Mesothelial cell of epicardium (in vitro differentiated cells): ENCODE measurements at regions not wholly inside any gene's neighbourhood (a gene's known extent, or its start where the extent isn't known, plus 50 kb on each side); places are given as distances from the start of the nearest gene placed in this dataset.

Source experiments
- DNase-seq, 2 experiments: peaks; one replicate each; pipeline ENCODE4 v3.0.0; 2021; ENCODE audit warnings: low spot score in 2 of 2; ENCODE audit not compliant: unreplicated experiment in 2 of 2
- H3K27ac Mint-ChIP-seq: 2 replicates; pipeline ENCODE4 v1.8.0; 2021; ENCODE audit warnings: mixed read lengths
- H3K27me3 Mint-ChIP-seq: 2 replicates; pipeline ENCODE4 v1.8.0; 2021; ENCODE audit warnings: low read depth, mixed read lengths
- H3K36me3 Mint-ChIP-seq: 2 replicates; pipeline ENCODE4 v1.8.0; 2021; ENCODE audit warnings: mixed read lengths
- H3K4me1 Mint-ChIP-seq: 2 replicates; pipeline ENCODE4 v1.8.0; 2021; ENCODE audit warnings: mixed read lengths
- H3K4me3 Mint-ChIP-seq: 2 replicates; pipeline ENCODE4 v1.8.0; 2021; ENCODE audit warnings: mild to moderate bottlenecking, moderate library complexity, mixed read lengths
- H3K9me3 Mint-ChIP-seq: 2 replicates; pipeline ENCODE4 v1.8.0; 2021; ENCODE audit warnings: mixed read lengths
- CTCF ChIP-seq: fragments of 200-600 bp; sonication (generic); IDR thresholded peaks from one replicate; pipeline ENCODE4 v1.5.0; 2021; ENCODE audit warnings: antibody characterized with exemption; ENCODE audit not compliant: unreplicated experiment

DNA sequence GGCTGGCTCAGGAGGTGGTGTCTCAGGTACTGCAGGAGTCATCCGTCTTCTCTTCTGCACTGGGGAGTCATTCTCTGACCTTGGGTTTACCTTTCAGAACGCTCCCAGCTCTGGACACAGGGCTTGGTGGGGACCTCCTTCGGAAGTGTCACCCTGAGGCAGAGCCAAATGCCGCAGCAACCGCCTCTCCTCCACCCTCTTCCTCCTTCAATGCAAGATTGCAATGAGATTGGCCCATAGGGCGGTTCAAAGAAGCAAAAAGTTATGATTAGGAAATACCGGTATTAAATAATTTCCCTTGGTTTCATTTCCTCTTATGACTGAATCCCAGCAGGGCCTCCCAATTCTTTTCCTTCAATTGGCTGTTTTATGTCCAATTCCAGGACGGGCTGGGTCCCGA lies 178.8 kb downstream of the ACKR3 start:
- DNase-seq, result no peak
- Mint-ChIP-seq H3K36me3 (no peaks in the 10 kb centered on the region), H3K27me3 (no peaks in the 10 kb centered on the region), H3K27ac (peak overlapping the region; percentile 70), H3K4me1 (peaks cover 72% of the 10 kb centered on the region), H3K4me3 (no peak overlapping the region), H3K9me3 (no peaks in the 10 kb centered on the region)
- TF ChIP-seq CTCF, result no peak

DNA sequence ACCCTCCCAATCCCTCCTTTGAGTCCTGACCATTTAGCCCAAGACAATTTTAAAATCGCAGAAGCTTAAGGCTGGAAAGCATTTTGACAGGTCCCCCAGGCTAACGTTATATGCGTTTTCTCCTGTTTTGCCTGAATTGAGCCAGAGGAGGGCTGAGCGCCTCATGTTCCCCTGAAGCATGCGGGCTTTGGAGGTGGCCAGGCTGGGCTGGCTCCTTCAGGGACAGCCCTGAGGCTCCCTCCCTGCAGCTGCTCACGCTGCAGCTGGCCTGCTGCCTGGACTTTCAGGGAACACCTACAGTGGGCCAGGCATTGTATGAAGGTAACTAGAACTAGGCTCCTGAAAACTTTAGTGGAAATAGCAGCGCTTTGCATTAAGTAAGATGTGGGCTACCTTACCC lies 179.2 kb downstream of the ACKR3 start:
- Mint-ChIP-seq H3K36me3 (no peaks in the 10 kb centered on the region), H3K27me3 (no peaks in the 10 kb centered on the region), H3K4me1 (peaks cover 68% of the 10 kb centered on the region), H3K4me3 (no peak overlapping the region), H3K9me3 (no peaks in the 10 kb centered on the region), H3K27ac (peak overlapping the region; percentile 70)
- TF ChIP-seq CTCF, result no peak
- no peak for DNase-seq

GRCh38 chr2:236749346-236749745 lies 179.7 kb downstream of the ACKR3 start:
- Mint-ChIP-seq H3K4me3 (no peak overlapping the region), H3K36me3 (no peaks in the 10 kb centered on the region), H3K9me3 (no peaks in the 10 kb centered on the region), H3K27ac (peak overlapping the region; percentile 84), H3K27me3 (no peaks in the 10 kb centered on the region), H3K4me1 (peaks cover 63% of the 10 kb centered on the region)
- TF ChIP-seq CTCF, result no peak
- DNase-seq, result no peak

- H3K27ac Mint-ChIP-seq, result no peak overlapping the region
- DNase-seq, result no peak
- no peak overlapping the region for H3K4me3 Mint-ChIP-seq
- H3K9me3 Mint-ChIP-seq, result no peaks in the 10 kb centered on the region
- no peak for TF ChIP-seq CTCF
- peaks cover 53% of the 10 kb centered on the region for H3K4me1 Mint-ChIP-seq
- no peaks in the 10 kb centered on the region for H3K36me3 Mint-ChIP-seq
- H3K27me3 Mint-ChIP-seq, result no peaks in the 10 kb centered on the region
Measured at GRCh38 chr2:236752096-236752495, 182.5 kb downstream of the ACKR3 start.

DNA sequence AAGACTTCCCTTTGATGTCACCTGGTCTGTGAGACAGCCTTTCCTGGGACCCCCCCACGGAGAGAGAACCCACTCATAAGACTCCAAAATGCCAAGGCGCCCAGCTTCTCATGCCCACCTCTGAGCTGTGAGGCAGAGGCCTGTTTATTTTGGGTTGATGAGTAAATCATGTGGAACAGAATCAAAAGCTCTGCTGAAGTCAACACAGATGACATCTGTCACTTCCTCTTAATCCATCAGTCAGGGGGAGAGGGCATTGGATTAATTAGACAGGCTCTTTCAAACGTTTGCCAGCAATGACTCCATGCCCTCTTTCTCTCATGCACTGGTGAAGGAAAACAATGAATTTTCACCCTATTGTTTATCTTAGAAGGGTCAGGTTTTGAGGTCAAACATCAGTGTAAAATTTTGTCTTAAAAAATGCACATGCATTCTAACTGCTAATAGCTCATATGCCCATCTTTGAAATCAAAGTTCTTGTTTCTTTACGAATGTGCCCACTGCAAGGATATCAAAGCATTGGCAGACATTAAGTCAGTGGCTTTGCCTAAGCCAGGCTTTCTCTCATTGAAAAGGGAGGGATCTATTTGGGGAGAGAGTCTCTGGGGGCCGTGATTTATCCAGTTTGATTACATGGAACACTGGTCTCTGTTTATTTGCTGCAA lies 184.1 kb downstream of the ACKR3 start:
- DNase-seq, result no peak
- Mint-ChIP-seq H3K4me3 (no peak overlapping the region), H3K27me3 (no peaks in the 10 kb centered on the region), H3K9me3 (no peaks in the 10 kb centered on the region), H3K27ac (no peak overlapping the region), H3K36me3 (no peaks in the 10 kb centered on the region), H3K4me1 (peaks cover 40% of the 10 kb centered on the region)
- no peak for TF ChIP-seq CTCF
